H9 (cell line): ENCODE measurements at regions not wholly inside any gene's neighbourhood (a gene's known extent, or its start where the extent isn't known, plus 50 kb on each side); places are given as distances from the start of the nearest gene placed in this dataset.

Source experiments
- DNase-seq: peaks from one replicate; pipeline ENCODE4 v3.0.0-alpha.2; 2017
- H2AFZ ChIP-seq: one replicate; pipeline ENCODE4 v1.6.1; 2013; ENCODE audit warnings: mild to moderate bottlenecking, low read length, control low read depth, moderate library complexity
- H2AK5ac ChIP-seq: 2 replicates; pipeline ENCODE4 v1.6.1; 2013; ENCODE audit warnings: low read length, control low read depth, mixed read lengths; ENCODE audit not compliant: insufficient read length
- H2BK120ac ChIP-seq: one replicate; pipeline ENCODE4 v1.6.1; 2013; ENCODE audit warnings: low read depth, mild to moderate bottlenecking, low read length, control low read depth, inconsistent platforms; ENCODE audit not compliant: poor library complexity, severe bottlenecking
- H2BK12ac ChIP-seq: 2 replicates; pipeline ENCODE4 v1.6.1; 2013; ENCODE audit warnings: low read length, control low read depth, mixed read lengths, low read depth; ENCODE audit not compliant: insufficient read length
- H2BK15ac ChIP-seq: 2 replicates; pipeline ENCODE4 v1.6.1; 2013; ENCODE audit warnings: low read depth, low read length, control low read depth
- H2BK20ac ChIP-seq: one replicate; pipeline ENCODE4 v1.6.1; 2013; ENCODE audit warnings: low read depth, mild to moderate bottlenecking, low read length, control low read depth, inconsistent platforms; ENCODE audit not compliant: poor library complexity, severe bottlenecking
- H2BK5ac ChIP-seq: 2 replicates; pipeline ENCODE4 v1.6.1; 2013; ENCODE audit warnings: low read length, control low read depth, mixed read lengths; ENCODE audit not compliant: insufficient read length
- H3K14ac ChIP-seq: 2 replicates; pipeline ENCODE4 v1.6.1; 2013; ENCODE audit warnings: low read length, control low read depth; ENCODE audit not compliant: insufficient read depth
- H3K18ac ChIP-seq: 2 replicates; pipeline ENCODE4 v1.6.1; 2013; ENCODE audit warnings: low read depth, mild to moderate bottlenecking, mixed read lengths, low read length, control low read depth; ENCODE audit not compliant: insufficient read length
- H3K23ac ChIP-seq: 2 replicates; pipeline ENCODE4 v1.6.1; 2013; ENCODE audit warnings: low read length, control low read depth, mixed read lengths, low read depth; ENCODE audit not compliant: insufficient read length
- H3K23me2 ChIP-seq: 2 replicates; pipeline ENCODE4 v1.6.1; 2013; ENCODE audit warnings: low read depth, mild to moderate bottlenecking, mixed read lengths, low read length, control low read depth; ENCODE audit not compliant: insufficient read length, poor library complexity, severe bottlenecking
- H3K27ac ChIP-seq: 2 replicates; pipeline ENCODE4 v1.5.1; 2013; ENCODE audit warnings: low read length, control low read depth, mixed read lengths, low read depth; ENCODE audit not compliant: insufficient read length
- H3K27me3 ChIP-seq: 2 replicates; pipeline ENCODE4 v1.6.1; 2013; ENCODE audit warnings: low read length, control low read depth, inconsistent platforms; ENCODE audit not compliant: insufficient read depth
- H3K4ac ChIP-seq: 2 replicates; pipeline ENCODE4 v1.6.1; 2013; ENCODE audit warnings: low read depth, mild to moderate bottlenecking, control low read depth, inconsistent platforms, low read length, moderate library complexity
- H3K4me1 ChIP-seq: 2 replicates; pipeline ENCODE4 v1.6.1; 2013; ENCODE audit warnings: low read length, control low read depth, inconsistent platforms; ENCODE audit not compliant: insufficient read depth
- H3K4me2 ChIP-seq: 2 replicates; pipeline ENCODE4 v1.6.1; 2013; ENCODE audit warnings: low read length, control low read depth, mixed read lengths; ENCODE audit not compliant: insufficient read length, insufficient read depth
- H3K56ac ChIP-seq: 2 replicates; pipeline ENCODE4 v1.6.1; 2013; ENCODE audit warnings: low read depth, mild to moderate bottlenecking, mixed read lengths, low read length, control low read depth; ENCODE audit not compliant: insufficient read length
- H3K79me1 ChIP-seq: 2 replicates; pipeline ENCODE4 v1.6.1; 2013; ENCODE audit warnings: low read depth, mild to moderate bottlenecking, moderate library complexity, low read length, control low read depth, inconsistent platforms; ENCODE audit not compliant: insufficient read depth, poor library complexity, severe bottlenecking
- H3K79me2 ChIP-seq: 2 replicates; pipeline ENCODE4 v1.6.1; 2013; ENCODE audit warnings: low read length, control low read depth, inconsistent platforms; ENCODE audit not compliant: insufficient read depth
- H3K9ac ChIP-seq: 2 replicates; pipeline ENCODE4 v1.6.1; 2013; ENCODE audit warnings: low read length, control low read depth, mixed read lengths; ENCODE audit not compliant: insufficient read length; ENCODE audit errors: extremely low read depth
- H3K9me3 ChIP-seq: one replicate; pipeline ENCODE4 v1.6.1; 2013; ENCODE audit warnings: low read depth, low read length, inconsistent platforms; ENCODE audit not compliant: control insufficient read depth
- H3T11ph ChIP-seq: one replicate; pipeline ENCODE4 v1.6.1; 2013; ENCODE audit warnings: mild to moderate bottlenecking, low read length, control low read depth, inconsistent platforms
- H4K20me1 ChIP-seq: one replicate; pipeline ENCODE4 v1.6.1; 2013; ENCODE audit not compliant: control insufficient read depth, insufficient read length, insufficient read depth
- H4K5ac ChIP-seq: 2 replicates; pipeline ENCODE4 v1.6.1; 2013; ENCODE audit warnings: low read depth, mild to moderate bottlenecking, mixed read lengths, low read length, control low read depth; ENCODE audit not compliant: insufficient read length
- H4K8ac ChIP-seq: replicated peaks from 2 replicates; pipeline ENCODE4 v1.6.1; 2013; ENCODE audit warnings: low read length, control low read depth, mixed read lengths, low read depth; ENCODE audit not compliant: insufficient read length
- H4K91ac ChIP-seq: 2 replicates; pipeline ENCODE4 v1.6.1; 2013; ENCODE audit warnings: low read depth, mild to moderate bottlenecking, moderate library complexity, mixed read lengths, low read length, control low read depth; ENCODE audit not compliant: insufficient read length
- H3K27ac Mint-ChIP-seq, 3 experiments: 2 replicates in 2 of 3; 3 replicates in 1 of 3; pipeline ENCODE4 v1.8.0; 2020 to 2021; ENCODE audit warnings: mixed read lengths in 3 of 3, mild to moderate bottlenecking in 1 of 3, moderate library complexity in 1 of 3
- H3K27me3 Mint-ChIP-seq: 2 replicates; pipeline ENCODE4 v1.8.0; 2021; ENCODE audit warnings: low read depth, mild to moderate bottlenecking, moderate library complexity, mixed read lengths
- H3K36me3 Mint-ChIP-seq, 3 experiments: 2 replicates in 2 of 3; 3 replicates in 1 of 3; pipeline ENCODE4 v1.8.0; 2020 to 2021; ENCODE audit warnings: low read depth in 3 of 3, mixed read lengths in 3 of 3; ENCODE audit not compliant: insufficient read depth in 1 of 3
- H3K4me1 Mint-ChIP-seq, 2 experiments: 2 replicates each; pipeline ENCODE4 v1.8.0; 2020; ENCODE audit warnings: mixed read lengths in 2 of 2
- H3K4me3 Mint-ChIP-seq, 2 experiments: 2 replicates in 1 of 2; 3 replicates in 1 of 2; pipeline ENCODE4 v1.8.0; 2020 to 2021; ENCODE audit warnings: mild to moderate bottlenecking in 2 of 2, mixed read lengths in 2 of 2, moderate library complexity in 1 of 2
- H3K9me3 Mint-ChIP-seq, 2 experiments: 2 replicates in 1 of 2; 3 replicates in 1 of 2; pipeline ENCODE4 v1.8.0; 2020; ENCODE audit warnings: mild to moderate bottlenecking in 2 of 2, mixed read lengths in 2 of 2, moderate library complexity in 1 of 2
- CTCF ChIP-seq: fragments of 200-600 bp; sonication (generic); conservative IDR thresholded peaks from 3 replicates; pipeline ENCODE4 v1.8.0; 2021; ENCODE audit warnings: antibody characterized with exemption, mild to moderate bottlenecking
- WGBS: extraction: QIAGEN DNeasy Blood & Tissue Kit; methylation state at CpG from one replicate; pipeline ENCODE4 v1.1.7; 2013; ENCODE audit warnings: missing lambda C conversion rate, low lambda C conversion rate, mixed read lengths; ENCODE audit not compliant: insufficient read length; ENCODE audit errors: extremely low coverage; 5-methylcytosine and 5-hydroxymethylcytosine counted together

GRCh38 chr14:104441275-104442106, 138.1 kb upstream of the C14orf180 start:
- H3K4me1 ChIP-seq, result no peaks in the 10 kb centered on the region; the same call in 1 of the 2 replicates
- peak; percentile 16 for DNase-seq
- H3K4me1 Mint-ChIP-seq, result peaks cover 14 to 21% of the 10 kb centered on the region in 2 experiments

More at GRCh38 chr14:104441275-104442106, 138.1 kb upstream of the C14orf180 start:
- H2AK5ac ChIP-seq, result no peak overlapping the region
- no peaks in the 10 kb centered on the region for H3K79me2 ChIP-seq
- Mint-ChIP-seq H3K36me3 (no peaks in the 10 kb centered on the region), H3K4me3 (no peak overlapping the region), H3K27ac (no peak overlapping the region), H3K27me3 (peaks cover 9% of the 10 kb centered on the region), H3K9me3 (peaks cover 0 to 4% of the 10 kb centered on the region in 2 experiments; a peak in 2 of 5 replicates)
- no peak overlapping the region for H3K27ac ChIP-seq
- H3K56ac ChIP-seq, result no peak overlapping the region
- H3K79me1 ChIP-seq, result no peaks in the 10 kb centered on the region
- no peak overlapping the region for H2BK120ac ChIP-seq
- no peak overlapping the region for H3K9ac ChIP-seq
- no peak overlapping the region for H3K4me2 ChIP-seq
- H3T11ph ChIP-seq, result no peak overlapping the region
- H2BK12ac ChIP-seq, result no peak overlapping the region
- H2BK15ac ChIP-seq, result no peak overlapping the region
- H2AFZ ChIP-seq, result no peak overlapping the region
- no peak overlapping the region for H4K91ac ChIP-seq
- no peak overlapping the region for H2BK20ac ChIP-seq
- no peak overlapping the region for H4K8ac ChIP-seq
- H3K27me3 ChIP-seq, result no peaks in the 10 kb centered on the region
- TF ChIP-seq CTCF, result no peak
- H3K14ac ChIP-seq, result peak overlapping the region; percentile 12; the same call in 1 of the 2 replicates
- no peaks in the 10 kb centered on the region for H3K9me3 ChIP-seq
- no peaks in the 10 kb centered on the region for H4K20me1 ChIP-seq
- no peaks in the 10 kb centered on the region for H3K23me2 ChIP-seq
- no peak overlapping the region for H3K4ac ChIP-seq
- no peak overlapping the region for H2BK5ac ChIP-seq
- H4K5ac ChIP-seq, result no peak overlapping the region
- no peak overlapping the region for H3K18ac ChIP-seq
- WGBS, result no CpG with 5 or more reads among the region's 21 CpGs
- H3K23ac ChIP-seq, result no peak overlapping the region
